ENCODE measurements at regions not wholly inside any gene's neighbourhood (a gene's known extent, or its start where the extent isn't known, plus 50 kb on each side); places are given as distances from the start of the nearest gene placed in this dataset.
"Not testable (repeated sequence)": the region's sequence is repeated elsewhere in the genome, so short reads cannot be mapped to it uniquely, and the experiment has no call there.

GRCh38 chr2:125224188-125224587 is 1199.1 kb downstream of the CNTNAP5 start:
- no peak for DNase-seq (ENCODE audit: low read depth)

GRCh38 chr2:125224830-125225229 is 1199.7 kb downstream of the CNTNAP5 start:
- no peak for DNase-seq (ENCODE audit: low read depth)

- peak; percentile 0 for DNase-seq (ENCODE audit: low read depth)
These were observed 1202.8 kb downstream of the CNTNAP5 start for GRCh38 chr2:125227843-125228392.

GRCh38 chr2:125240870-125241269 is 1215.8 kb downstream of the CNTNAP5 start:
- no peak for DNase-seq (ENCODE audit: low read depth)

GRCh38 chr2:125243074-125243473 is 1218.0 kb downstream of the CNTNAP5 start:
- DNase-seq (ENCODE audit: low read depth) = no peak

GRCh38 chr2:125254010-125254409 is 1228.9 kb downstream of the CNTNAP5 start:
- DNase-seq (ENCODE audit: low read depth) = no peak

GRCh38 chr2:125259451-125259850 is 1234.4 kb downstream of the CNTNAP5 start:
- DNase-seq (ENCODE audit: low read depth) = no peak

- not testable (repeated sequence) for DNase-seq (ENCODE audit: low read depth)
These were observed 1235.4 kb downstream of the CNTNAP5 start for GRCh38 chr2:125260366-125260930.

GRCh38 chr2:125264453-125264852 is 1239.4 kb downstream of the CNTNAP5 start:
- DNase-seq (ENCODE audit: low read depth) = no peak

- no peak for DNase-seq (ENCODE audit: low read depth)
These were observed 1242.6 kb downstream of the CNTNAP5 start for GRCh38 chr2:125267683-125268082.

GRCh38 chr2:125272651-125273050 is 1247.6 kb downstream of the CNTNAP5 start:
- no peak for DNase-seq (ENCODE audit: low read depth)

- no peak for DNase-seq (ENCODE audit: low read depth)
These were observed 1249.6 kb downstream of the CNTNAP5 start for GRCh38 chr2:125274718-125275117.

- no peak for DNase-seq (ENCODE audit: low read depth)
These were observed 1255.2 kb downstream of the CNTNAP5 start for GRCh38 chr2:125280265-125280664.

- no peak for DNase-seq (ENCODE audit: low read depth)
These were observed 1256.2 kb downstream of the CNTNAP5 start for GRCh38 chr2:125281242-125281641.

- DNase-seq (ENCODE audit: low read depth) = no peak
These were observed 1271.7 kb downstream of the CNTNAP5 start for GRCh38 chr2:125296742-125297141.

- DNase-seq (ENCODE audit: low read depth) = no peak
These were observed 1285.7 kb downstream of the CNTNAP5 start for GRCh38 chr2:125310657-125311364.

- no peak for DNase-seq (ENCODE audit: low read depth)
These were observed 1287.3 kb downstream of the CNTNAP5 start for GRCh38 chr2:125312342-125312741.

- DNase-seq (ENCODE audit: low read depth) = no peak
These were observed 1288.7 kb downstream of the CNTNAP5 start for GRCh38 chr2:125313806-125314205.

GRCh38 chr2:125318740-125319139 is 1293.7 kb downstream of the CNTNAP5 start:
- DNase-seq (ENCODE audit: low read depth) = no peak

- DNase-seq (ENCODE audit: low read depth) = no peak
These were observed 1299.2 kb downstream of the CNTNAP5 start for GRCh38 chr2:125324273-125324672.

GRCh38 chr2:125330133-125330532 is 1305.0 kb downstream of the CNTNAP5 start:
- DNase-seq (ENCODE audit: low read depth) = no peak

GRCh38 chr2:125341353-125341752 is 1314.6 kb upstream of the GYPC start:
- no peak for DNase-seq (ENCODE audit: low read depth)

- DNase-seq (ENCODE audit: low read depth) = not testable (repeated sequence)
These were observed 1302.4 kb upstream of the GYPC start for GRCh38 chr2:125353542-125353941.

All from ELR (cell line).